Fibroblast of skin of left quadriceps (primary cell): ENCODE measurements at regions not wholly inside any gene's neighbourhood (a gene's known extent, or its start where the extent isn't known, plus 50 kb on each side); places are given as distances from the start of the nearest gene placed in this dataset.
"Not testable (repeated sequence)": the region's sequence is repeated elsewhere in the genome, so short reads cannot be mapped to it uniquely, and the experiment has no call there.

Experiments used
- DNase-seq, 2 experiments: peaks; one replicate each; pipeline ENCODE4 v3.0.0-alpha.2; 2013; ENCODE audit warnings: low read depth in 2 of 2

GRCh38 chr10:125247576-125247975, 87.2 kb upstream of the CTBP2 start:
- DNase-seq = no peak

GRCh38 chr10:125243532-125244253, 83.3 kb upstream of the CTBP2 start:
- DNase-seq = no peak

- no peak for DNase-seq
Observed at GRCh38 chr10:125238682-125239081, 78.3 kb upstream of the CTBP2 start.

GRCh38 chr10:125236091-125236490, 75.7 kb upstream of the CTBP2 start:
- no peak for DNase-seq

GRCh38 chr10:125235093-125236069, 75.0 kb upstream of the CTBP2 start:
- DNase-seq = no peak

GRCh38 chr10:125234576-125234975, 74.2 kb upstream of the CTBP2 start:
- not testable (repeated sequence) for DNase-seq

- no peak for DNase-seq
Observed at GRCh38 chr10:125233726-125234125, 73.4 kb upstream of the CTBP2 start.

GRCh38 chr10:125232841-125233240, 72.5 kb upstream of the CTBP2 start:
- DNase-seq = no peak

GRCh38 chr10:125231813-125232475, 71.6 kb upstream of the CTBP2 start:
- no peak for DNase-seq

- peak; percentile 88 to 90 for DNase-seq
Observed at GRCh38 chr10:125231116-125231812, 70.9 kb upstream of the CTBP2 start.

- no peak for DNase-seq
Observed at GRCh38 chr10:125230251-125230650, 69.9 kb upstream of the CTBP2 start.

GRCh38 chr10:125228245-125228940, 68.0 kb upstream of the CTBP2 start:
- not testable (repeated sequence) for DNase-seq

GRCh38 chr10:125227546-125227945, 67.2 kb upstream of the CTBP2 start:
- DNase-seq = no peak

- DNase-seq = no peak
Observed at GRCh38 chr10:125226823-125227222, 66.5 kb upstream of the CTBP2 start.

- DNase-seq = no peak
Observed at GRCh38 chr10:125226005-125226404, 65.6 kb upstream of the CTBP2 start.

GRCh38 chr10:125225051-125225450, 64.7 kb upstream of the CTBP2 start:
- DNase-seq = no peak

- DNase-seq = no peak
Observed at GRCh38 chr10:125222515-125223308, 62.3 kb upstream of the CTBP2 start.

- DNase-seq = no peak
Observed at GRCh38 chr10:125221716-125222115, 61.4 kb upstream of the CTBP2 start.

GRCh38 chr10:125219776-125220175, 59.4 kb upstream of the CTBP2 start:
- DNase-seq = no peak

- no peak for DNase-seq
Observed at GRCh38 chr10:125218967-125219366, 58.6 kb upstream of the CTBP2 start.
